ENCODE measurements at regions not wholly inside any gene's neighbourhood (a gene's known extent, or its start where the extent isn't known, plus 50 kb on each side); places are given as distances from the start of the nearest gene placed in this dataset.
"Not testable (repeated sequence)": the region's sequence is repeated elsewhere in the genome, so short reads cannot be mapped to it uniquely, and the experiment has no call there.

- DNase-seq = no peak
Measured at GRCh38 chr10:78419481-78420265, 386.0 kb downstream of the RPS24 start.

GRCh38 chr10:78420946-78421735 lies 387.5 kb downstream of the RPS24 start:
- DNase-seq = no peak

GRCh38 chr10:78424050-78424449 lies 390.4 kb downstream of the RPS24 start:
- DNase-seq = not testable (repeated sequence)

GRCh38 chr10:78424723-78425122 lies 391.1 kb downstream of the RPS24 start:
- no peak for DNase-seq

GRCh38 chr10:78426181-78426580 lies 392.5 kb downstream of the RPS24 start:
- DNase-seq = no peak

GRCh38 chr10:78427497-78428031 lies 393.9 kb downstream of the RPS24 start:
- no peak for DNase-seq

GRCh38 chr10:78428579-78428978 lies 394.9 kb downstream of the RPS24 start:
- no peak for DNase-seq

- DNase-seq = no peak
Measured at GRCh38 chr10:78429984-78430383, 396.3 kb downstream of the RPS24 start.

GRCh38 chr10:78432583-78432982 lies 398.9 kb downstream of the RPS24 start:
- no peak for DNase-seq

- DNase-seq = no peak
Measured at GRCh38 chr10:78433076-78433595, 399.5 kb downstream of the RPS24 start.

- DNase-seq = no peak
Measured at GRCh38 chr10:78433766-78434535, 400.3 kb downstream of the RPS24 start.

GRCh38 chr10:78434886-78435285 lies 401.2 kb downstream of the RPS24 start:
- DNase-seq = no peak

- no peak for DNase-seq
Measured at GRCh38 chr10:78435484-78436221, 402.0 kb downstream of the RPS24 start.

- DNase-seq = no peak
Measured at GRCh38 chr10:78436222-78436573, 402.5 kb downstream of the RPS24 start.

GRCh38 chr10:78436706-78437406 lies 403.2 kb downstream of the RPS24 start:
- no peak for DNase-seq

- DNase-seq = no peak
Measured at GRCh38 chr10:78437407-78437768, 403.7 kb downstream of the RPS24 start.

- DNase-seq = no peak
Measured at GRCh38 chr10:78437998-78438906, 404.6 kb downstream of the RPS24 start.

GRCh38 chr10:78438907-78439809 lies 405.5 kb downstream of the RPS24 start:
- DNase-seq = no peak

- DNase-seq = no peak
Measured at GRCh38 chr10:78441010-78441409, 407.3 kb downstream of the RPS24 start.
